ENCODE measurements at regions not wholly inside any gene's neighbourhood (a gene's known extent, or its start where the extent isn't known, plus 50 kb on each side); places are given as distances from the start of the nearest gene placed in this dataset.

DNA sequence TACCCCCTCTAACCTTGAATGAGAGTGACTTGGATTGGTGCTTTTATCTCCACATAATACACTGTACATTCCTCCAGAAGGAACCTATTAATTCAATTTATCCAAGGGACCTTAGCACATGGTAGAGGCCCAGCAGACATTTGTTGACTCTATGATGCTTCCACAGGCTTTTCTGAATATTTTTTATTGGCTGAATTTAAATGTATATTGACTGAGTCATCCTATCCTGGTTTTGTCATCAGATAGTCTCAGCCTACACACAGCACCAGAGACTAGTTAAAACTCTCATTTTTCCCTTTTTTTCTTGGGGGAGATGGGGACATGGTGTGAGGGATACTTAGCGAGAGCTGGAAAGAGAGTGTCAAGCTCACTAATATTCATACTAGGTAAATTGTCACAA is 101.6 kb downstream of the LRRC30 start:
- ChIA-PET CTCF (no interaction called here), POLR2A (no interaction called here)
- no peaks in the 10 kb centered on the region for H3K27me3 ChIP-seq (ENCODE audit: insufficient read depth, low read length)

More for the DNA sequence above, 101.6 kb downstream of the LRRC30 start:
- RAD21 ChIA-PET (ENCODE audit: low non-redundant PET in 1 of 2, low total read pairs in 2 of 2, uncharacterized antibody in 2 of 2, unreplicated experiment in 2 of 2), result no interaction called here
- ATAC-seq (no peak), DNase-seq (ENCODE audit: low read depth, low spot score) (no peak)
- Histone ChIP-seq H3K79me2 (ENCODE audit: insufficient read depth, low read length) (no peaks in the 10 kb centered on the region), H3K9me2 (ENCODE audit: insufficient read depth) (no peaks in the 10 kb centered on the region), H2AFZ (ENCODE audit: low read depth, low read length, poor library complexity, severe bottlenecking) (no peak overlapping the region), H3K4me3 (replicated peaks in 1 of 2; ENCODE audit: low read depth in 1 of 2, low read length in 2 of 2) (no peak overlapping the region), H3K27ac (ENCODE audit: low read depth, low read length) (no peak overlapping the region), H4K20me1 (ENCODE audit: insufficient read depth) (no peaks in the 10 kb centered on the region), H3K9ac (ENCODE audit: low read length) (no peak overlapping the region), H3K36me3 (ENCODE audit: control insufficient read depth in 1 of 2, insufficient read depth in 2 of 2, low read length in 2 of 2) (no peaks in the 10 kb centered on the region), H3K4me1 (ENCODE audit: control insufficient read depth in 1 of 2, insufficient read depth in 2 of 2, low read length in 2 of 2) (no peaks in the 10 kb centered on the region), H3K4me2 (ENCODE audit: low read length) (no peak overlapping the region), H3K9me3 (ENCODE audit: control insufficient read depth in 1 of 2, insufficient read depth in 1 of 2, low read depth in 1 of 2, low read length in 2 of 2) (peaks cover 0 to 4% of the 10 kb centered on the region in 2 experiments; a peak in 1 of 4 replicates)
- intact Hi-C loops (cut with micrococcal nuclease), result no loop called here
- TF ChIP-seq FOSL1 (IDR thresholded peaks at IDR 0.05; ENCODE audit: low read depth), result no peak
- TF ChIP-seq CBX3 (IDR thresholded peaks at IDR 0.05; ENCODE audit: low read depth), result no peak
- TF ChIP-seq, protein P1, sequence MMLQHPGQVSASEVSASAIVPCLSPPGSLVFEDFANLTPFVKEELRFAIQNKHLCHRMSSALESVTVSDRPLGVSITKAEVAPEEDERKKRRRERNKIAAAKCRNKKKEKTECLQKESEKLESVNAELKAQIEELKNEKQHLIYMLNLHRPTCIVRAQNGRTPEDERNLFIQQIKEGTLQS (IDR thresholded peaks at IDR 0.05), result no peak
- no peak for TF ChIP-seq POLR2A (IDR thresholded peaks at IDR 0.05; ENCODE audit: borderline replicate concordance, extremely low read depth, insufficient read depth, insufficient read length)
- TF ChIP-seq JUND (IDR thresholded peaks at IDR 0.05), result no peak
- no peak for TF ChIP-seq ZFX (IDR thresholded peaks at IDR 0.05)
- TF ChIP-seq, protein P2, sequence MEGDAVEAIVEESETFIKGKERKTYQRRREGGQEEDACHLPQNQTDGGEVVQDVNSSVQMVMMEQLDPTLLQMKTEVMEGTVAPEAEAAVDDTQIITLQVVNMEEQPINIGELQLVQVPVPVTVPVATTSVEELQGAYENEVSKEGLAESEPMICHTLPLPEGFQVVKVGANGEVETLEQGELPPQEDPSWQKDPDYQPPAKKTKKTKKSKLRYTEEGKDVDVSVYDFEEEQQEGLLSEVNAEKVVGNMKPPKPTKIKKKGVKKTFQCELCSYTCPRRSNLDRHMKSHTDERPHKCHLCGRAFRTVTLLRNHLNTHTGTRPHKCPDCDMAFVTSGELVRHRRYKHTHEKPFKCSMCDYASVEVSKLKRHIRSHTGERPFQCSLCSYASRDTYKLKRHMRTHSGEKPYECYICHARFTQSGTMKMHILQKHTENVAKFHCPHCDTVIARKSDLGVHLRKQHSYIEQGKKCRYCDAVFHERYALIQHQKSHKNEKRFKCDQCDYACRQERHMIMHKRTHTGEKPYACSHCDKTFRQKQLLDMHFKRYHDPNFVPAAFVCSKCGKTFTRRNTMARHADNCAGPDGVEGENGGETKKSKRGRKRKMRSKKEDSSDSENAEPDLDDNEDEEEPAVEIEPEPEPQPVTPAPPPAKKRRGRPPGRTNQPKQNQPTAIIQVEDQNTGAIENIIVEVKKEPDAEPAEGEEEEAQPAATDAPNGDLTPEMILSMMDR (IDR thresholded peaks at IDR 0.05 in 2 of 3, conservative IDR thresholded peaks at IDR 0.05 in 1 of 3; ENCODE audit: borderline replicate concordance in 1 of 3, insufficient read depth in 1 of 3, low read depth in 2 of 3, low read length in 2 of 3), result no peak
- no peak for TF ChIP-seq POLR2AphosphoS5 (IDR thresholded peaks at IDR 0.05; ENCODE audit: low read depth, low read length)
- no peak for TF ChIP-seq ZNF274 (IDR thresholded peaks at IDR 0.05; ENCODE audit: low read depth, low read length)
- TF ChIP-seq, protein P3, sequence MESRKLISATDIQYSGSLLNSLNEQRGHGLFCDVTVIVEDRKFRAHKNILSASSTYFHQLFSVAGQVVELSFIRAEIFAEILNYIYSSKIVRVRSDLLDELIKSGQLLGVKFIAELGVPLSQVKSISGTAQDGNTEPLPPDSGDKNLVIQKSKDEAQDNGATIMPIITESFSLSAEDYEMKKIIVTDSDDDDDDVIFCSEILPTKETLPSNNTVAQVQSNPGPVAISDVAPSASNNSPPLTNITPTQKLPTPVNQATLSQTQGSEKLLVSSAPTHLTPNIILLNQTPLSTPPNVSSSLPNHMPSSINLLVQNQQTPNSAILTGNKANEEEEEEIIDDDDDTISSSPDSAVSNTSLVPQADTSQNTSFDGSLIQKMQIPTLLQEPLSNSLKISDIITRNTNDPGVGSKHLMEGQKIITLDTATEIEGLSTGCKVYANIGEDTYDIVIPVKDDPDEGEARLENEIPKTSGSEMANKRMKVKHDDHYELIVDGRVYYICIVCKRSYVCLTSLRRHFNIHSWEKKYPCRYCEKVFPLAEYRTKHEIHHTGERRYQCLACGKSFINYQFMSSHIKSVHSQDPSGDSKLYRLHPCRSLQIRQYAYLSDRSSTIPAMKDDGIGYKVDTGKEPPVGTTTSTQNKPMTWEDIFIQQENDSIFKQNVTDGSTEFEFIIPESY (IDR thresholded peaks at IDR 0.05; ENCODE audit: extremely low read depth, insufficient replicate concordance, low read length), result no peak
- no peak for TF ChIP-seq ELF1 (IDR thresholded peaks at IDR 0.05; ENCODE audit: borderline replicate concordance, low read depth)
- TF ChIP-seq SRF (IDR thresholded peaks at IDR 0.05; ENCODE audit: low read depth), result no peak
- no peak for TF ChIP-seq TCF7L2 (IDR thresholded peaks at IDR 0.05; ENCODE audit: borderline replicate concordance, extremely low read depth, insufficient read depth, insufficient read length)
- no peak for TF ChIP-seq YY1 (IDR thresholded peaks at IDR 0.05; ENCODE audit: extremely low read depth, insufficient replicate concordance, low read depth, low read length)
- no peak for TF ChIP-seq SP1 (IDR thresholded peaks at IDR 0.05; ENCODE audit: low read depth)
- TF ChIP-seq CEBPB (IDR thresholded peaks at IDR 0.05; ENCODE audit: low read depth), result no peak
- TF ChIP-seq, protein P4, sequence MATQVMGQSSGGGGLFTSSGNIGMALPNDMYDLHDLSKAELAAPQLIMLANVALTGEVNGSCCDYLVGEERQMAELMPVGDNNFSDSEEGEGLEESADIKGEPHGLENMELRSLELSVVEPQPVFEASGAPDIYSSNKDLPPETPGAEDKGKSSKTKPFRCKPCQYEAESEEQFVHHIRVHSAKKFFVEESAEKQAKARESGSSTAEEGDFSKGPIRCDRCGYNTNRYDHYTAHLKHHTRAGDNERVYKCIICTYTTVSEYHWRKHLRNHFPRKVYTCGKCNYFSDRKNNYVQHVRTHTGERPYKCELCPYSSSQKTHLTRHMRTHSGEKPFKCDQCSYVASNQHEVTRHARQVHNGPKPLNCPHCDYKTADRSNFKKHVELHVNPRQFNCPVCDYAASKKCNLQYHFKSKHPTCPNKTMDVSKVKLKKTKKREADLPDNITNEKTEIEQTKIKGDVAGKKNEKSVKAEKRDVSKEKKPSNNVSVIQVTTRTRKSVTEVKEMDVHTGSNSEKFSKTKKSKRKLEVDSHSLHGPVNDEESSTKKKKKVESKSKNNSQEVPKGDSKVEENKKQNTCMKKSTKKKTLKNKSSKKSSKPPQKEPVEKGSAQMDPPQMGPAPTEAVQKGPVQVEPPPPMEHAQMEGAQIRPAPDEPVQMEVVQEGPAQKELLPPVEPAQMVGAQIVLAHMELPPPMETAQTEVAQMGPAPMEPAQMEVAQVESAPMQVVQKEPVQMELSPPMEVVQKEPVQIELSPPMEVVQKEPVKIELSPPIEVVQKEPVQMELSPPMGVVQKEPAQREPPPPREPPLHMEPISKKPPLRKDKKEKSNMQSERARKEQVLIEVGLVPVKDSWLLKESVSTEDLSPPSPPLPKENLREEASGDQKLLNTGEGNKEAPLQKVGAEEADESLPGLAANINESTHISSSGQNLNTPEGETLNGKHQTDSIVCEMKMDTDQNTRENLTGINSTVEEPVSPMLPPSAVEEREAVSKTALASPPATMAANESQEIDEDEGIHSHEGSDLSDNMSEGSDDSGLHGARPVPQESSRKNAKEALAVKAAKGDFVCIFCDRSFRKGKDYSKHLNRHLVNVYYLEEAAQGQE (IDR thresholded peaks at IDR 0.05; ENCODE audit: low read depth), result no peak
- TF ChIP-seq SIN3A (IDR thresholded peaks at IDR 0.05; ENCODE audit: low read depth), result no peak
- TF ChIP-seq EGR1 (IDR thresholded peaks at IDR 0.05; ENCODE audit: low read depth), result no peak
- no TSS peak for BruUV-seq (replicated peaks)

Measured in HCT116 (cell line).